Thoracic aorta (tissue), 2 donors: ENCODE measurements at regions not wholly inside any gene's neighbourhood (a gene's known extent, or its start where the extent isn't known, plus 50 kb on each side); places are given as distances from the start of the nearest gene placed in this dataset.

Source experiments
- ATAC-seq: fragments of 150-250 bp; one replicate; pipeline ENCODE4 v1.8.0; 2017; ENCODE audit warnings: low read depth; ENCODE audit not compliant: insufficient number of reproducible peaks, low FRiP score
- DNase-seq: peaks from one replicate; pipeline ENCODE4 v3.0.0-alpha.2; 2020; ENCODE audit warnings: low spot score
- H3K27ac ChIP-seq, 2 donors: fragments of 200-600 bp; sonication (generic); 1 replicate in 1 of 2; 2 replicates in 1 of 2; pipeline ENCODE4 v1.5.1; 2016; ENCODE audit warnings: mild to moderate bottlenecking in 2 of 2, moderate library complexity in 2 of 2
- H3K27me3 ChIP-seq: fragments of 200-600 bp; sonication (generic); replicated peaks from 2 replicates; pipeline ENCODE4 v1.6.0; 2016; ENCODE audit warnings: mild to moderate bottlenecking; ENCODE audit not compliant: insufficient read depth
- H3K36me3 ChIP-seq: fragments of 200-600 bp; sonication (generic); one replicate; pipeline ENCODE4 v1.5.1; 2016
- H3K4me1 ChIP-seq, 2 donors: fragments of 200-600 bp; sonication (generic); 1 replicate in 1 of 2; 2 replicates in 1 of 2; pipeline versions ENCODE4 v1.5.1 to v1.6.0; 2016; ENCODE audit warnings: low read depth in 2 of 2, mild to moderate bottlenecking in 1 of 2; ENCODE audit not compliant: control insufficient read depth in 1 of 2
- H3K4me3 ChIP-seq: fragments of 200-600 bp; sonication (generic); 2 replicates; pipeline ENCODE4 v1.5.1; 2016; ENCODE audit warnings: mild to moderate bottlenecking
- H3K9me3 ChIP-seq: fragments of 200-600 bp; sonication (generic); 2 replicates; pipeline ENCODE4 v1.5.1; 2016
- CTCF ChIP-seq: fragments of 200-600 bp; sonication (generic); IDR thresholded peaks from one replicate; pipeline ENCODE4 v1.5.1; 2019; ENCODE audit warnings: antibody characterized with exemption

- H3K9me3 ChIP-seq, result no peaks in the 10 kb centered on the region
- no peak overlapping the region for H3K4me3 ChIP-seq
- no peaks in the 10 kb centered on the region for H3K36me3 ChIP-seq
- ATAC-seq (no peak), DNase-seq (no peak)
- H3K27me3 ChIP-seq, result no peaks in the 10 kb centered on the region
- no peak overlapping the region for H3K27ac ChIP-seq
- TF ChIP-seq CTCF, result no peak
- H3K4me1 ChIP-seq, result peaks cover 19 to 51% of the 10 kb centered on the region in 2 donors
Measured at GRCh38 chr5:135213466-135214239, 179.6 kb upstream of the PITX1 start.

- peak overlapping the region; percentile 4 to 79 for H3K27ac ChIP-seq
- no peak for TF ChIP-seq CTCF
- peaks cover 22 to 50% of the 10 kb centered on the region in 2 donors for H3K4me1 ChIP-seq
- no peaks in the 10 kb centered on the region for H3K36me3 ChIP-seq
- ATAC-seq, result no peak
- no peaks in the 10 kb centered on the region for H3K9me3 ChIP-seq
- no peaks in the 10 kb centered on the region for H3K27me3 ChIP-seq
- DNase-seq, result no peak
- H3K4me3 ChIP-seq, result no peak overlapping the region
Measured at GRCh38 chr5:135213027-135213386, 179.0 kb upstream of the PITX1 start.

- no peaks in the 10 kb centered on the region for H3K9me3 ChIP-seq
- DNase-seq, result no peak
- H3K36me3 ChIP-seq, result no peaks in the 10 kb centered on the region
- H3K4me3 ChIP-seq, result no peak overlapping the region
- no peaks in the 10 kb centered on the region for H3K27me3 ChIP-seq
- peaks cover 22 to 50% of the 10 kb centered on the region in 2 donors for H3K4me1 ChIP-seq
- no peak for TF ChIP-seq CTCF
- no peak for ATAC-seq
- peak overlapping the region; percentile 4 to 79 for H3K27ac ChIP-seq
Measured at GRCh38 chr5:135212361-135213026, 178.5 kb upstream of the PITX1 start.

- DNase-seq (no peak), ATAC-seq (no peak)
- Histone ChIP-seq H3K4me1 (peaks cover 22 to 50% of the 10 kb centered on the region in 2 donors), H3K9me3 (no peaks in the 10 kb centered on the region), H3K27me3 (no peaks in the 10 kb centered on the region), H3K4me3 (no peak overlapping the region), H3K27ac (peak overlapping the region; percentile 4 to 79), H3K36me3 (no peaks in the 10 kb centered on the region)
- TF ChIP-seq CTCF, result no peak
Measured at GRCh38 chr5:135211791-135212190, 177.8 kb upstream of the PITX1 start.

- Histone ChIP-seq H3K4me1 (peaks cover 22 to 50% of the 10 kb centered on the region in 2 donors), H3K27me3 (no peaks in the 10 kb centered on the region), H3K9me3 (no peaks in the 10 kb centered on the region), H3K4me3 (no peak overlapping the region), H3K36me3 (no peaks in the 10 kb centered on the region), H3K27ac (peak overlapping the region; percentile 44 to 79)
- TF ChIP-seq CTCF, result no peak
- ATAC-seq (no peak), DNase-seq (no peak)
Measured at GRCh38 chr5:135211083-135211790, 177.2 kb upstream of the PITX1 start.
